GM13977 (cell line): ENCODE measurements at regions not wholly inside any gene's neighbourhood (a gene's known extent, or its start where the extent isn't known, plus 50 kb on each side); places are given as distances from the start of the nearest gene placed in this dataset.

Experiments used
- DNase-seq: peaks from one replicate; pipeline ENCODE4 v3.0.0; 2012; ENCODE audit warnings: low spot score
- in situ Hi-C: fragments of 300-500 bp; cut with MboI; formaldehyde crosslinking; loops from one replicate; pipeline ENCODE4 v1.12.0; 2022; ENCODE audit warnings: low sequenced_read_pairs, low pct_unique_long_range_greater_than_20kb, mixed read lengths, inconsistent platforms; ENCODE audit not compliant: unreplicated experiment
- TF ChIP-seq, protein P1 (sequence below): IDR thresholded peaks from 2 replicates; pipeline ENCODE4 v1.5.1; 2012; ENCODE audit warnings: mild to moderate bottlenecking, control low read depth; ENCODE audit not compliant: insufficient read depth; ENCODE audit errors: extremely low read depth, missing control alignments

DNA sequence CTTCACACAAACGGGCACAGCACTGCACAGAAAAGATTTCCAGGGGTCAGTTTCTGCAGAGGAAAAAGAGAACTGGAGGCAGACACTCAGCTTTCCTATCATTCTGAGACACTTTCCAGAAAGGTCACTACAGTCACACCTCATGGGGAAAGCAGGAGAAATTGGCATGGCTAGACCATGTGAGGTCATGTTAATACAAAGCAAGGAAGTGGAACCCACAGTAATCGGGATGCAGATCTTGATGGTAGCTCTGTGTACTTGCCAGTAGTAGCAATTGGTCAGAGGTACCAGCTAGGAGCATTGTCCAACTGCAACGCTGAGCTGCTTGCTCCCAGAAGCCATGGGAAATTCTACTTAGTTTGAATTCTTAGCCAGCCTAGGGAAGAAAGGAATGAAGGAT lies 255.3 kb upstream of the PCDH10 start:
- no peak for DNase-seq
- in situ Hi-C loops, result no loop called here

GRCh38 chr4:132901224-132901623 lies 247.9 kb upstream of the PCDH10 start:
- TF ChIP-seq, protein P1, sequence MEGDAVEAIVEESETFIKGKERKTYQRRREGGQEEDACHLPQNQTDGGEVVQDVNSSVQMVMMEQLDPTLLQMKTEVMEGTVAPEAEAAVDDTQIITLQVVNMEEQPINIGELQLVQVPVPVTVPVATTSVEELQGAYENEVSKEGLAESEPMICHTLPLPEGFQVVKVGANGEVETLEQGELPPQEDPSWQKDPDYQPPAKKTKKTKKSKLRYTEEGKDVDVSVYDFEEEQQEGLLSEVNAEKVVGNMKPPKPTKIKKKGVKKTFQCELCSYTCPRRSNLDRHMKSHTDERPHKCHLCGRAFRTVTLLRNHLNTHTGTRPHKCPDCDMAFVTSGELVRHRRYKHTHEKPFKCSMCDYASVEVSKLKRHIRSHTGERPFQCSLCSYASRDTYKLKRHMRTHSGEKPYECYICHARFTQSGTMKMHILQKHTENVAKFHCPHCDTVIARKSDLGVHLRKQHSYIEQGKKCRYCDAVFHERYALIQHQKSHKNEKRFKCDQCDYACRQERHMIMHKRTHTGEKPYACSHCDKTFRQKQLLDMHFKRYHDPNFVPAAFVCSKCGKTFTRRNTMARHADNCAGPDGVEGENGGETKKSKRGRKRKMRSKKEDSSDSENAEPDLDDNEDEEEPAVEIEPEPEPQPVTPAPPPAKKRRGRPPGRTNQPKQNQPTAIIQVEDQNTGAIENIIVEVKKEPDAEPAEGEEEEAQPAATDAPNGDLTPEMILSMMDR, result no peak
- no peak for DNase-seq
- in situ Hi-C loops, result no loop called here

More for the DNA sequence above, 255.3 kb upstream of the PCDH10 start:
- TF ChIP-seq, protein P1, result no peak

DNA sequence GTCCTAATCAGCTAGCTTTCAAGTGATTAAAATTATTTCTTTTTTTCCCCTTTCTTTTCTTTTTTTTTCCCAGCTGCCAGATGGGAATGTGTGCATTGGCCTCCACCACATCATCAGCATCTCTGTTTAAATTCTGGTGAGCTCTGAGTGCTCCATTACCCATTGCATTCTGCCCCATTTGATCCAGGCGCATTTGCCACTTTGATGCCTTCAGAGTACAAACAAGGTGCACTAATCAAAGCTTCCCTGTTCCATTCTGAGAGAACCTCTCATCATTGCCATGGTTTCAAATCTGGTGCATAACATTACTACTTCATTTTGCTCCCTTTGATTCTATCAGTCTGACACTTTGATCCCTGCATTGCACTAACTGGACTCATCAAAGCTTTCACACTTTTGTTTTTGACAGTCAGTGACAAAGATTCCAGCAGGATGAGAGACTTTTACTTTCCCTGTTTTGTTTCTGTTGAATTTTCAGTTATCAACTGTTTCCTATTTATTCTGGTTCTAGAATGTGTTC lies 238.8 kb upstream of the PCDH10 start:
- in situ Hi-C loops, result no loop called here

DNA sequence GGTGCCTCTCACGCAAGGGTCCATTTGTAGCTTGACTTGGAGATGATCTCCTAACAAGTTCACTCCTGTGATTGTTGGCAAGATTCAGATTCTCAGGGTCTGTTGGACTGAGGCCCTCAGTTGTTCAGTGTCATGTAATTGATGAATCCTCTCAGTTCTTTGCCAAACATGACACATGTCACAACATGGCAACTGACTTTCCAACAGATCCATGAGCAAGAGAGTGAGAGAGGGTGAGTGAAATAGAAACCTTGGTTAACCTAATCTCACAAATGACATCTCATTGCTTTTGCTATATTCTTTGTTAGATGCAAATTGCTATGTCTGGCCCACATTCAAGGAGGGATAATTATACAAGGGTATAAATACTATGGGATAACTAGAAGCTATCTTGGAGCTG lies 231.0 kb upstream of the PCDH10 start:
- TF ChIP-seq, protein P1, result no peak
- in situ Hi-C loops, result no loop called here
- no peak for DNase-seq

More for the DNA sequence above, 238.8 kb upstream of the PCDH10 start:
- DNase-seq, result no peak
- TF ChIP-seq, protein P1, result no peak

DNA sequence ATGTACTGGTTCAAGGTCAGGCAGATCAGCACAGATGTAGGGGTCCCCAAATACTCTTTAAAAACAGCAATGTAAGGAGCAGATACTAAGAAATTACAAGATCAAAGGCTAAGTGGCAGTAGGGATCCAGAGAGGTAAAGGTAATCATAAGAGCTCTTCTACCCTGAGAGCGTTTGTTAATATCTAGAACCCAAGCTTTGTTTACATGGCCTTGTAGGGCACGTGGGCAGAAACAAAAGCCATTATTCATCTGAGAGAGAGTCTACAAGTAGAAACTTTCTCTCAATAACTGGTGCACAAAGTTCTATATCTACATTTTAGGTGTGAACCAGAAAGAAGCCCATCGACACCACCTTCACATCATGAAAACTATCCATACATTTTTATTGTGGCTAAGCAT lies 225.6 kb upstream of the PCDH10 start:
- TF ChIP-seq, protein P1, result no peak
- in situ Hi-C loops, result no loop called here
- DNase-seq, result no peak

GRCh38 chr4:132934911-132935310 lies 214.2 kb upstream of the PCDH10 start:
- in situ Hi-C loops, result no loop called here
- no peak for DNase-seq
- TF ChIP-seq, protein P1, result no peak

GRCh38 chr4:132955146-132955545 lies 193.9 kb upstream of the PCDH10 start:
- DNase-seq, result no peak
- TF ChIP-seq, protein P1, result no peak
- in situ Hi-C loops, result no loop called here
